ENCODE measurements at regions not wholly inside any gene's neighbourhood (a gene's known extent, or its start where the extent isn't known, plus 50 kb on each side); places are given as distances from the start of the nearest gene placed in this dataset.

- no peak for TF ChIP-seq CTCF (IDR thresholded peaks at IDR 0.05)
- Histone ChIP-seq H3K9me3 (no peaks in the 10 kb centered on the region), H3K27me3 (no peaks in the 10 kb centered on the region), H3K36me3 (no peaks in the 10 kb centered on the region), H3K27ac (no peak overlapping the region), H3K4me3 (no peak overlapping the region), H3K4me1 (no peaks in the 10 kb centered on the region)
- intact Hi-C loops (cut with DNase I), result no loop called here
- no peak for DNase-seq (ENCODE audit: low spot score in 2 of 2)
Observed at GRCh38 chr21:28423521-28424190, 569.0 kb downstream of the LTN1 start.

GRCh38 chr21:28421716-28422524 is 570.8 kb downstream of the LTN1 start:
- no peak for DNase-seq (ENCODE audit: low spot score in 2 of 2)
- intact Hi-C loops (cut with DNase I), result no loop called here

GRCh38 chr21:28419811-28420210 is 572.9 kb downstream of the LTN1 start:
- TF ChIP-seq CTCF (IDR thresholded peaks at IDR 0.05), result no peak
- H3K27me3 ChIP-seq, result no peaks in the 10 kb centered on the region
- no peaks in the 10 kb centered on the region for H3K9me3 ChIP-seq
- H3K36me3 ChIP-seq, result no peaks in the 10 kb centered on the region
- H3K27ac ChIP-seq, result no peak overlapping the region
- no peak overlapping the region for H3K4me3 ChIP-seq
- intact Hi-C loops (cut with DNase I), result no loop called here
- DNase-seq (ENCODE audit: low spot score in 2 of 2), result no peak
- H3K4me1 ChIP-seq, result no peaks in the 10 kb centered on the region

More at GRCh38 chr21:28421716-28422524, 570.8 kb downstream of the LTN1 start:
- Histone ChIP-seq H3K27ac (no peak overlapping the region), H3K4me3 (no peak overlapping the region), H3K27me3 (no peaks in the 10 kb centered on the region), H3K9me3 (no peaks in the 10 kb centered on the region), H3K36me3 (no peaks in the 10 kb centered on the region), H3K4me1 (no peaks in the 10 kb centered on the region)
- TF ChIP-seq CTCF (IDR thresholded peaks at IDR 0.05), result no peak

GRCh38 chr21:28418726-28419514 is 573.8 kb downstream of the LTN1 start:
- no peaks in the 10 kb centered on the region for H3K4me1 ChIP-seq
- no peaks in the 10 kb centered on the region for H3K36me3 ChIP-seq
- no peak overlapping the region for H3K4me3 ChIP-seq
- H3K9me3 ChIP-seq, result no peaks in the 10 kb centered on the region
- no peak overlapping the region for H3K27ac ChIP-seq
- no peak for DNase-seq (ENCODE audit: low spot score in 2 of 2)
- H3K27me3 ChIP-seq, result no peaks in the 10 kb centered on the region
- intact Hi-C loops (cut with DNase I), result no loop called here
- TF ChIP-seq CTCF (IDR thresholded peaks at IDR 0.05), result no peak

- no peaks in the 10 kb centered on the region for H3K36me3 ChIP-seq
- intact Hi-C loops (cut with DNase I), result no loop called here
- H3K4me1 ChIP-seq, result no peaks in the 10 kb centered on the region
- H3K9me3 ChIP-seq, result no peaks in the 10 kb centered on the region
- no peak overlapping the region for H3K27ac ChIP-seq
- no peaks in the 10 kb centered on the region for H3K27me3 ChIP-seq
- DNase-seq (ENCODE audit: low spot score in 2 of 2), result no peak
- H3K4me3 ChIP-seq, result no peak overlapping the region
- TF ChIP-seq CTCF (IDR thresholded peaks at IDR 0.05), result no peak
Observed at GRCh38 chr21:28410256-28410655, 582.4 kb downstream of the LTN1 start.
